CD14-positive monocyte (primary cell): ENCODE measurements at regions not wholly inside any gene's neighbourhood (a gene's known extent, or its start where the extent isn't known, plus 50 kb on each side); places are given as distances from the start of the nearest gene placed in this dataset.
"Not testable (repeated sequence)": the region's sequence is repeated elsewhere in the genome, so short reads cannot be mapped to it uniquely, and the experiment has no call there.

Experiments
- DNase-seq, 3 donors: peaks; one replicate each; pipeline ENCODE4 v3.0.0-alpha.2; 2011 to 2022
- H2AFZ ChIP-seq: 2 replicates; pipeline ENCODE4 v1.6.0; 2012; ENCODE audit warnings: mild to moderate bottlenecking, low read depth, low read length, inconsistent platforms; ENCODE audit not compliant: insufficient read depth, poor library complexity, severe bottlenecking
- H3K27ac ChIP-seq, 2 donors: 1 replicate in 1 of 2; 2 replicates in 1 of 2; pipeline ENCODE4 v1.5.1; 2012 to 2013; ENCODE audit warnings: low read length in 2 of 2, control low read depth in 1 of 2, inconsistent platforms in 1 of 2, low read depth in 1 of 2, mild to moderate bottlenecking in 1 of 2
- H3K27me3 ChIP-seq, 2 donors: one replicate each; pipeline versions ENCODE4 v1.6.0 to v1.6.1; 2011 to 2013; ENCODE audit warnings: low read length in 2 of 2; ENCODE audit not compliant: control insufficient read depth in 2 of 2, insufficient read depth in 2 of 2
- H3K36me3 ChIP-seq, 2 donors: replicated peaks in 1 of 2; 1 replicate in 1 of 2; 2 replicates in 1 of 2; pipeline versions ENCODE4 v1.5.1 to v1.6.1; 2012 to 2013; ENCODE audit warnings: low read length in 2 of 2, control low read depth in 1 of 2, inconsistent platforms in 1 of 2, mild to moderate bottlenecking in 1 of 2; ENCODE audit not compliant: insufficient read depth in 2 of 2, control insufficient read depth in 1 of 2
- H3K4me1 ChIP-seq, 2 donors: 1 replicate in 1 of 2; 2 replicates in 1 of 2; pipeline versions ENCODE4 v1.5.1 to v1.6.1; 2012 to 2013; ENCODE audit warnings: low read length in 2 of 2, control low read depth in 1 of 2, inconsistent platforms in 1 of 2, mild to moderate bottlenecking in 1 of 2, moderate library complexity in 1 of 2; ENCODE audit not compliant: insufficient read depth in 2 of 2, control insufficient read depth in 1 of 2
- H3K4me2 ChIP-seq: replicated peaks from 2 replicates; pipeline ENCODE3; 2012; ENCODE audit warnings: low read length, moderate library complexity, mild to moderate bottlenecking; ENCODE audit not compliant: poor library complexity, severe bottlenecking; ENCODE audit errors: extremely low read depth
- H3K4me3 ChIP-seq, 3 experiments: fragments of 200-600 bp in 1 of 3; sonication (generic) in 1 of 3; replicated peaks in 1 of 3; 1 replicate in 2 of 3; 2 replicates in 1 of 3; pipeline ENCODE4 v1.5.1; 2011 to 2013; ENCODE audit warnings: low read length in 3 of 3, mild to moderate bottlenecking in 3 of 3, control low read depth in 2 of 3, low read depth in 2 of 3, inconsistent platforms in 1 of 3, moderate library complexity in 1 of 3
- H3K79me2 ChIP-seq: 2 replicates; pipeline ENCODE4 v1.6.0; 2012; ENCODE audit warnings: mild to moderate bottlenecking, control low read depth, inconsistent platforms, low read length, moderate library complexity; ENCODE audit not compliant: insufficient read depth
- H3K9ac ChIP-seq: 2 replicates; pipeline ENCODE4 v1.6.0; 2017; ENCODE audit warnings: low read length, mild to moderate bottlenecking; ENCODE audit not compliant: insufficient read depth, poor library complexity, severe bottlenecking
- H3K9me3 ChIP-seq, 2 donors: replicated peaks in 1 of 2; 1 replicate in 1 of 2; 2 replicates in 1 of 2; pipeline versions ENCODE4 v1.5.1 to v1.6.1; 2012 to 2013; ENCODE audit warnings: low read length in 2 of 2, control low read depth in 1 of 2; ENCODE audit not compliant: control insufficient read depth in 1 of 2, insufficient read depth in 1 of 2
- H4K20me1 ChIP-seq: 2 replicates; pipeline ENCODE4 v1.6.0; 2012; ENCODE audit warnings: mild to moderate bottlenecking, low read length, control low read depth, moderate library complexity; ENCODE audit not compliant: insufficient read depth
- H3K27ac Mint-ChIP-seq, 7 donors: one replicate each; pipeline ENCODE4 v1.8.0; 2020; ENCODE audit warnings: mild to moderate bottlenecking in 7 of 7, mixed read lengths in 7 of 7, moderate library complexity in 6 of 7, inconsistent platforms in 2 of 7
- H3K27me3 Mint-ChIP-seq, 3 donors: one replicate each; pipeline ENCODE4 v1.8.0; 2021 to 2022; ENCODE audit warnings: low read depth in 3 of 3, mild to moderate bottlenecking in 3 of 3, mixed read lengths in 3 of 3, moderate library complexity in 3 of 3, inconsistent platforms in 1 of 3
- H3K36me3 Mint-ChIP-seq, 2 donors: one replicate each; pipeline ENCODE4 v1.8.0; 2020; ENCODE audit warnings: mixed read lengths in 2 of 2, inconsistent platforms in 1 of 2, mild to moderate bottlenecking in 1 of 2
- H3K4me1 Mint-ChIP-seq: one replicate; pipeline ENCODE4 v1.8.0; 2020; ENCODE audit warnings: mild to moderate bottlenecking, mixed read lengths
- H3K4me3 Mint-ChIP-seq, 2 donors: one replicate each; pipeline ENCODE4 v1.8.0; 2020; ENCODE audit warnings: mild to moderate bottlenecking in 2 of 2, mixed read lengths in 2 of 2, moderate library complexity in 1 of 2
- H3K9me3 Mint-ChIP-seq, 7 donors: one replicate each; pipeline ENCODE4 v1.8.0; 2020 to 2022; ENCODE audit warnings: mixed read lengths in 7 of 7, mild to moderate bottlenecking in 6 of 7, moderate library complexity in 6 of 7, inconsistent platforms in 2 of 7
- WGBS: methylation state at CpG from one replicate; pipeline ENCODE4 v1.1.5; 2013; ENCODE audit warnings: missing lambda C conversion rate; ENCODE audit not compliant: insufficient coverage; 5-methylcytosine and 5-hydroxymethylcytosine counted together
- intact Hi-C, 2 donors: fragments of 100-400 bp; cut with micrococcal nuclease; formaldehyde crosslinking; loops; one replicate each; pipeline versions ENCODE4 v1.15.0 to v1.15.1; 2023
- TF ChIP-seq, protein P1 (sequence below): fragments of 200-600 bp; IDR thresholded peaks from one replicate; pipeline ENCODE4 v1.8.0; 2022; ENCODE audit warnings: antibody characterized with exemption, mild to moderate bottlenecking

DNA sequence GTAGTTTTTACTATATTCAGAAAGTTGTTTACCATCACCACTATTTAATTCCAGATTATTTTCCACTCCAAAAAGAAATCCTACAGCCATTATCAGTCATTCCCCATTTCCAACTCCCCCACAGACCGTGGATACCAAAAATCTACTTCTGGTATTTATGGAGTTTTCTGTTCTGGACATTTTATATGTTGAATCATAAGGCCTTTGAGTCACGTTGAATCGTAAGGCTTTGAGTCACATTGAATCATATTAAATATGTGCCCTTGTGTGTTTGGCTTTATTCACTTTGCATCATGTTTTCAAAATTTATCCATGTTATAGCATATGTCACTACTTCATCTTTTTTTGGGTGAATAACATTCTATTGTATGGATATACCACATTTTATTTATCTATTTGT is 454.1 kb upstream of the NUDT12 start:
- Mint-ChIP-seq H3K36me3 (no peaks in the 10 kb centered on the region), H3K4me3 (no peak overlapping the region), H3K9me3 (peaks cover 1 to 20% (median 3%) of the 10 kb centered on the region in 7 donors), H3K4me1 (no peaks in the 10 kb centered on the region), H3K27me3 (no peaks in the 10 kb centered on the region), H3K27ac (no peak overlapping the region)
- H3K4me1 ChIP-seq, result no peaks in the 10 kb centered on the region
- H3K27ac ChIP-seq, result no peak overlapping the region
- no peaks in the 10 kb centered on the region for H3K27me3 ChIP-seq
- no peak overlapping the region for H3K9ac ChIP-seq
- no peaks in the 10 kb centered on the region for H3K79me2 ChIP-seq
- H3K36me3 ChIP-seq, result no peaks in the 10 kb centered on the region
- H3K9me3 ChIP-seq, result peaks cover 3 to 10% of the 10 kb centered on the region in 2 donors
- no peak overlapping the region for H3K4me3 ChIP-seq
- no peak for DNase-seq
- no CpG with 5 or more reads among the region's 3 CpGs for WGBS
- H3K4me2 ChIP-seq, result no peak overlapping the region
- TF ChIP-seq, protein P1, sequence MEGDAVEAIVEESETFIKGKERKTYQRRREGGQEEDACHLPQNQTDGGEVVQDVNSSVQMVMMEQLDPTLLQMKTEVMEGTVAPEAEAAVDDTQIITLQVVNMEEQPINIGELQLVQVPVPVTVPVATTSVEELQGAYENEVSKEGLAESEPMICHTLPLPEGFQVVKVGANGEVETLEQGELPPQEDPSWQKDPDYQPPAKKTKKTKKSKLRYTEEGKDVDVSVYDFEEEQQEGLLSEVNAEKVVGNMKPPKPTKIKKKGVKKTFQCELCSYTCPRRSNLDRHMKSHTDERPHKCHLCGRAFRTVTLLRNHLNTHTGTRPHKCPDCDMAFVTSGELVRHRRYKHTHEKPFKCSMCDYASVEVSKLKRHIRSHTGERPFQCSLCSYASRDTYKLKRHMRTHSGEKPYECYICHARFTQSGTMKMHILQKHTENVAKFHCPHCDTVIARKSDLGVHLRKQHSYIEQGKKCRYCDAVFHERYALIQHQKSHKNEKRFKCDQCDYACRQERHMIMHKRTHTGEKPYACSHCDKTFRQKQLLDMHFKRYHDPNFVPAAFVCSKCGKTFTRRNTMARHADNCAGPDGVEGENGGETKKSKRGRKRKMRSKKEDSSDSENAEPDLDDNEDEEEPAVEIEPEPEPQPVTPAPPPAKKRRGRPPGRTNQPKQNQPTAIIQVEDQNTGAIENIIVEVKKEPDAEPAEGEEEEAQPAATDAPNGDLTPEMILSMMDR, result no peak
- no peak overlapping the region for H2AFZ ChIP-seq
- no peaks in the 10 kb centered on the region for H4K20me1 ChIP-seq
- intact Hi-C loops, result no loop called here

DNA sequence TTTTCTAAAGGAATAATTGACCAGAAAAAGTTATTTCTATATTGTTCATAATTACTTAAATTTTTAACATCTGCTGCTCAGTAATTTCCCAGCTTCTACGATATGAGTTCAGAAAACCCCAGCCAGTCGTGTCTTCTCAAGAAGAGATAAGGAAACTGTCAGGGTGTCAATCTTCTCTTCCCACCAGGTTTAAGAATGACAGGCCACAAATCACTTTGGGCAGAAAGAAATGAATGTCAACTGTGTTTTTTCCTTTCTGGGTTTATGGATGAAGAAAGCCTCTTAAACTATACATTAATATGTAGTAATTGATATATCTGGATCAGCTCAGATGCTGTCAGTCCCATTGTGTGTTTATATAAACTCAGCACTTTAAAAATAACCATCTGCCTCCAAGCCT is 453.2 kb upstream of the NUDT12 start:
- no peaks in the 10 kb centered on the region for H3K27me3 Mint-ChIP-seq
- WGBS, result 100% methylated on average over 2 of the region's 2 CpGs
- DNase-seq, result no peak

DNA sequence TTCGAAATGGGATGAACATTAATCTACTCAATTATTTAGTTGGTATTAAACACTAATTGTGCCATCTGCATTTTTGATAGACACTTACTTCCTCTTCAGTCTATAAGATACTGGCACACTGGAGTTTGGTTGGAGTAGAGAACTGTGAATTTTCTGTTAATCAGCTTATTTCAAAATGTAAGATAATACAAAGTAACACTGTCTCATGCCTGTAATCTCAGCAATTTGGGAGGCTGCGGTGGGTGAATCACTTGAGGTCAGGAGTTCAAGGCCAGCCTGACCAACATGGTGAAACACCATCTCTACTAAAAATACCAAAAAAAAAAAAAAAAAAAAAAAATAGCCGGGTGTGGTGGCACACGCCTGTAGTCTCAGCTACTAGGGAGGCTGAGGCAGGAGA is 440.2 kb upstream of the NUDT12 start:
- H3K4me3 Mint-ChIP-seq, H2AFZ ChIP-seq, H3K9me3 ChIP-seq, H3K27me3 Mint-ChIP-seq, H3K27ac ChIP-seq, H3K9ac ChIP-seq, H3K4me3 ChIP-seq, H4K20me1 ChIP-seq, H3K4me2 ChIP-seq, H3K79me2 ChIP-seq, H3K27ac Mint-ChIP-seq, DNase-seq, H3K27me3 ChIP-seq, intact Hi-C loops, H3K4me1 Mint-ChIP-seq, H3K36me3 Mint-ChIP-seq, H3K36me3 ChIP-seq, H3K4me1 ChIP-seq: not testable (repeated sequence)
- peaks cover 0 to 11% (median 3%) of the 10 kb centered on the region in 7 donors for H3K9me3 Mint-ChIP-seq
- no CpG with 5 or more reads among the region's 4 CpGs for WGBS

More for the DNA sequence above, 453.2 kb upstream of the NUDT12 start:
- no peak overlapping the region for H3K4me3 ChIP-seq
- Mint-ChIP-seq H3K27ac (no peak overlapping the region), H3K4me3 (no peak overlapping the region), H3K9me3 (peaks cover 0 to 22% (median 3%) of the 10 kb centered on the region in 7 donors), H3K4me1 (no peaks in the 10 kb centered on the region), H3K36me3 (no peaks in the 10 kb centered on the region)
- H3K36me3 ChIP-seq, result no peaks in the 10 kb centered on the region
- no peak overlapping the region for H3K27ac ChIP-seq
- no peaks in the 10 kb centered on the region for H4K20me1 ChIP-seq
- no peak overlapping the region for H3K4me2 ChIP-seq
- peaks cover 3 to 10% of the 10 kb centered on the region in 2 donors for H3K9me3 ChIP-seq
- no peak overlapping the region for H2AFZ ChIP-seq
- H3K4me1 ChIP-seq, result no peaks in the 10 kb centered on the region
- H3K79me2 ChIP-seq, result no peaks in the 10 kb centered on the region
- no peak overlapping the region for H3K9ac ChIP-seq
- H3K27me3 ChIP-seq, result no peaks in the 10 kb centered on the region
- TF ChIP-seq, protein P1, result no peak
- intact Hi-C loops, result no loop called here
